ENCODE measurements at regions not wholly inside any gene's neighbourhood (a gene's known extent, or its start where the extent isn't known, plus 50 kb on each side); places are given as distances from the start of the nearest gene placed in this dataset.

GRCh38 chr12:125351788-125352187 lies 286.6 kb downstream of the AACS start:
- Histone ChIP-seq H2BK15ac (ENCODE audit: low read length) (no peak overlapping the region), H4K91ac (replicated peaks; ENCODE audit: insufficient read length, low read length) (no peak overlapping the region), H2BK5ac (ENCODE audit: low read depth, low read length) (no peak overlapping the region), H3K4ac (replicated peaks; ENCODE audit: insufficient read length, low read depth, low read length) (no peak overlapping the region), H3K79me1 (ENCODE audit: low read depth, low read length) (no peaks in the 10 kb centered on the region), H3K27ac (ENCODE audit: low read depth, low read length) (no peak overlapping the region), H3K14ac (ENCODE audit: insufficient read length) (no peak overlapping the region), H2BK120ac (replicated peaks; ENCODE audit: low read depth, low read length) (no peak overlapping the region), H3K9me3 (ENCODE audit: insufficient read depth in 2 of 2, low read depth in 1 of 2, low read length in 1 of 2) (peaks cover 3 to 5% of the 10 kb centered on the region in 2 experiments; a peak in 2 of 4 replicates), H4K20me1 (replicated peaks in 1 of 2; ENCODE audit: control insufficient read depth in 1 of 2, insufficient read depth in 2 of 2, low read length in 2 of 2) (no peaks in the 10 kb centered on the region), H3K4me1 (replicated peaks in 1 of 4; ENCODE audit: control insufficient read depth in 3 of 4, insufficient read depth in 4 of 4, low read length in 3 of 4) (peaks cover 0 to 8% (median 2%) of the 10 kb centered on the region in 4 experiments; a peak in 4 of 7 replicates), H3K27me3 (replicated peaks in 1 of 4; ENCODE audit: control insufficient read depth in 3 of 4, extremely low read depth in 1 of 4, insufficient read depth in 3 of 4, low read length in 3 of 4) (no peaks in the 10 kb centered on the region), H3K4me2 (ENCODE audit: insufficient read depth in 1 of 2, low read depth in 2 of 2, low read length in 2 of 2) (no peak overlapping the region), H3K23ac (ENCODE audit: insufficient read length) (no peak overlapping the region), H4K8ac (ENCODE audit: extremely low read depth, insufficient read depth, low read length) (no peak overlapping the region), H3K79me2 (ENCODE audit: control insufficient read depth in 1 of 2, insufficient read depth in 2 of 2, low read length in 2 of 2) (peaks cover 3% of the 10 kb centered on the region in 2 experiments; a peak in 2 of 4 replicates), H3K36me3 (ENCODE audit: control insufficient read depth in 2 of 4, insufficient read depth in 4 of 4, low read length in 3 of 4) (peaks cover 0 to 32% (median 0%) of the 10 kb centered on the region in 4 experiments; a peak in 2 of 8 replicates), H4K5ac (ENCODE audit: insufficient read length, low read depth, low read length) (no peak overlapping the region), H3K9ac (replicated peaks in 1 of 4; ENCODE audit: extremely low read depth in 1 of 4, low read depth in 3 of 4, low read length in 3 of 4) (no peak overlapping the region), H3K23me2 (ENCODE audit: low read depth, low read length) (no peaks in the 10 kb centered on the region), H2BK20ac (ENCODE audit: low read length) (no peak overlapping the region), H2AK5ac (ENCODE audit: low read depth, low read length) (no peak overlapping the region), H3K18ac (ENCODE audit: extremely low read depth, low read length) (no peak overlapping the region), H3K56ac (replicated peaks; ENCODE audit: insufficient read length, low read depth, low read length) (no peak overlapping the region), H3K4me3 (ENCODE audit: extremely low read depth in 1 of 4, insufficient read depth in 2 of 4, low read depth in 3 of 4, low read length in 4 of 4) (no peak overlapping the region), H2AFZ (ENCODE audit: low read length) (no peak overlapping the region), H2BK12ac (ENCODE audit: low read depth, low read length) (no peak overlapping the region)
- WGBS, 2 experiments (ENCODE audit: extremely low coverage in 1 of 2, insufficient coverage in 1 of 2, insufficient read length in 1 of 2, insufficient replicate concordance in 2 of 2, low coverage in 1 of 2, low lambda C conversion rate in 2 of 2, missing lambda C conversion rate in 1 of 2), result 85% methylated on average over 2 of the region's 2 CpGs; no CpG with 5 or more reads in 1 of the 2 experiments
- peak in 1 of 2 experiments; percentile 33 for DNase-seq (ENCODE audit: low read depth in 1 of 2, low spot score in 2 of 2)
- no peak for FAIRE-seq
- ChIA-PET POLR2A (ENCODE audit: partially characterized antibody) (interaction anchor here (1.0 kb wide), 1 partner anchor 19 kb away, joined by 3 read pairs; no protein-coding TSS in a partner anchor), CTCF (ENCODE audit: partially characterized antibody) (interaction anchor here (0.9 to 12.3 kb wide), 10 partner anchors 9 to 530 kb away, joined by 3 to 141 read pairs (median 4); no protein-coding TSS in a partner anchor)
- peak in 2 of 3 experiments; percentile 9 to 48; a peak in 2 of 4 replicates for TF ChIP-seq CTCF (IDR thresholded peaks at IDR 0.05; ENCODE audit: control extremely low read depth in 1 of 3, insufficient read depth in 1 of 3, low read depth in 1 of 3, low read length in 3 of 3)
- TF ChIP-seq JUN (IDR thresholded peaks at IDR 0.05; ENCODE audit: low read depth, low read length), result no peak
- no peak for TF ChIP-seq E2F6 (IDR thresholded peaks at IDR 0.05)
